Ectodermal cell (in vitro differentiated cells): ENCODE measurements at regions not wholly inside any gene's neighbourhood (a gene's known extent, or its start where the extent isn't known, plus 50 kb on each side); places are given as distances from the start of the nearest gene placed in this dataset.
"Not testable (repeated sequence)": the region's sequence is repeated elsewhere in the genome, so short reads cannot be mapped to it uniquely, and the experiment has no call there.

Experiments used
- H3K27ac ChIP-seq: 2 replicates; pipeline ENCODE4 v1.7.0; 2013; ENCODE audit warnings: mild to moderate bottlenecking, low read depth, low read length; ENCODE audit not compliant: insufficient read depth, poor library complexity, severe bottlenecking
- H3K27me3 ChIP-seq: 2 replicates; pipeline ENCODE4 v1.7.0; 2013; ENCODE audit warnings: mild to moderate bottlenecking, low read length; ENCODE audit not compliant: insufficient read depth, control insufficient read depth, poor library complexity, severe bottlenecking
- H3K36me3 ChIP-seq: one replicate; pipeline ENCODE4 v1.7.0; 2013; ENCODE audit warnings: low read length; ENCODE audit not compliant: control insufficient read depth, insufficient read depth
- H3K4me1 ChIP-seq: one replicate; pipeline ENCODE4 v1.7.0; 2013; ENCODE audit warnings: low read length; ENCODE audit not compliant: control insufficient read depth, insufficient read depth
- H3K4me3 ChIP-seq: 2 replicates; pipeline ENCODE4 v1.7.0; 2013; ENCODE audit warnings: low read depth, low read length, control low read depth; ENCODE audit not compliant: insufficient read depth
- H3K9me3 ChIP-seq: 2 replicates; pipeline ENCODE4 v1.7.0; 2013; ENCODE audit warnings: mild to moderate bottlenecking, low read length, moderate library complexity; ENCODE audit not compliant: control insufficient read depth
- WGBS, 2 experiments: methylation state at CpG; one replicate each; pipeline ENCODE4 v1.1.7; 2013; ENCODE audit warnings: missing lambda C conversion rate in 2 of 2; 5-methylcytosine and 5-hydroxymethylcytosine counted together

DNA sequence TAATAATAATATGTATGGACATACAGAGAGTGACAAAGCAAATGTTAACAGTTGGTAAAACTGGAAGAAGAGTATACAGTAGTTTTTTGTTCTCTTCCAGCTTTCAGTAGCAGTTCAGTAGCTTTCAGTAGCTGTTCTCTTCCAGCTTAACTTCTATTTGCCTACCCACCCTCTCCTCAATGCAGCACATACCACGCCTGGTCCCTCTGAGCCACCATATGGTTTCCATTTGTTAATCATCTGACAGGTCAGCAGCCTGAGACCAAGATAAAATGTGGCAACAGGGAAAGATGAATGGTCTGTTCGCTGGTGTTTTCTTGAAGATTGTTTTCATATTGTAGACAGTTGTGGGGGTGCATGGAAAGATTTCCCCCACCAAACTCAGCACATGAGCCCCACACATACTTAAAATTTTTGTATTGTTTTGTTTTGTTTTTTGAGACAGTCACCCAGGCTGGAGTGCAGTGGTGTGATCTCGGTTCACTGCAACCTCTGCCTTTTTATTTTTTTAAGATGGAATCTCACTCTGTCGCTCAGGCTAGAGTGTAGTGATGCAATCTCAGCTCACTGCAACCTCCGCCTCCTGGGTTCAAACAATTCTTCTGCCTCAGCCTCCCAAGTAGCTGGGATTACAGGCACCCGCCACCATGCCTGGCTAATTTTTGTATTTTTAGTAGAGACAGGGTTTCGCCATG, 56.8 kb downstream of the ATP6V0E2 start:
- 64 to 87% methylated on average over 3 of the region's 7 CpGs for WGBS, 2 experiments
- not testable (repeated sequence) for H3K9me3 ChIP-seq, H3K27ac ChIP-seq, H3K27me3 ChIP-seq, H3K4me3 ChIP-seq, H3K36me3 ChIP-seq, H3K4me1 ChIP-seq

GRCh38 chr7:149933776-149934175, 60.0 kb downstream of the ATP6V0E2 start:
- H3K27me3 ChIP-seq, H3K36me3 ChIP-seq, H3K4me3 ChIP-seq, H3K27ac ChIP-seq, H3K4me1 ChIP-seq, H3K9me3 ChIP-seq: not testable (repeated sequence)
- 93 to 97% methylated on average over 4 of the region's 5 CpGs for WGBS, 2 experiments

- no CpG with 5 or more reads among the region's 4 CpGs for WGBS, 2 experiments
- H3K4me1 ChIP-seq, result not testable (repeated sequence)
These were observed 73.6 kb downstream of the ATP6V0E2 start for GRCh38 chr7:149947346-149947745.

DNA sequence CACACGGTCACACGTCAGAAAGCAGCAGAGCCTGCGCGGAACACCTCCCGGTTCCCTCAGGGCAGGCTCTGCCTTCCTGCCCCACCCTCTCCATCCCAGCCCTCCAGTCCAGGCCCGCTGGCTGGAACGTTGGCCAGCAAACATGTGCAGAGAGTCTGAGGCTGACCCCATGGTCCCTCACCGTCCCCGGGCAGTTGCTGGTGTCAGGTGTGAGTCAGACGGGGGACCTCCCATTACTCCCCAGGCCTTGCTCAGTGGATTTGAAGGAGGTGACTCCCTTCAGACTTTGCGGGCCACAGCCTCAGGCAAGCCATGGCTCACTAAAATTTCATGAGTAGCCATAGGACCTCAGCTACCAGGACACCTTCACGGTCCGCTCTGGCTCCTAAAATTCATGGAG, 74.7 kb downstream of the ATP6V0E2 start:
- H3K27ac ChIP-seq, H3K4me1 ChIP-seq, H3K9me3 ChIP-seq, H3K4me3 ChIP-seq, H3K36me3 ChIP-seq, H3K27me3 ChIP-seq: not testable (repeated sequence)
- WGBS, 2 experiments, result 93 to 94% methylated on average over 6 to 7 of the region's 13 CpGs

More at GRCh38 chr7:149947346-149947745, 73.6 kb downstream of the ATP6V0E2 start:
- H3K36me3 ChIP-seq, H3K27ac ChIP-seq, H3K4me3 ChIP-seq, H3K9me3 ChIP-seq, H3K27me3 ChIP-seq: not testable (repeated sequence)

- WGBS, 2 experiments, result 73% methylated on average over 4 to 5 of the region's 13 CpGs
- H3K36me3 ChIP-seq, H3K9me3 ChIP-seq, H3K4me1 ChIP-seq, H3K27ac ChIP-seq, H3K4me3 ChIP-seq, H3K27me3 ChIP-seq: not testable (repeated sequence)
These were observed 76.3 kb downstream of the ATP6V0E2 start for GRCh38 chr7:149949863-149950577.

DNA sequence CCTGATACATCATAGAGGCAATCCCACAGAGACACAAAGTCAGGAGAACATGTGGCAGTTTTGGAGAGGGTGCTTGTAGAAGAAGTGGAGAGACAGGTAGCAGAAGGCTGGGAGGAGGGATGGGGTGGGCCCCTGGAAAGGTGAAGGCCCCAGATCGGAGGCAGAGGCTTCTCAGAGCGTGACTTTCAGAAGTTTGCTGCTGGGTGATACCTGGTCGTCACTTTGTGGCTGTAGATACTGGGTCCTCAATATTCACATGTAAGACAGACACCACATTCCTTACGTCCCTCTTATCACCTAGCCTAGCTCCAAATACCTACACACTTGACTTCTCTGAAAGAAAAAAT, 76.8 kb downstream of the ATP6V0E2 start:
- WGBS, 2 experiments, result no CpG with 5 or more reads among the region's 4 CpGs
- H3K36me3 ChIP-seq, H3K9me3 ChIP-seq, H3K4me3 ChIP-seq, H3K27me3 ChIP-seq, H3K27ac ChIP-seq, H3K4me1 ChIP-seq: not testable (repeated sequence)

- not testable (repeated sequence) for H3K27me3 ChIP-seq, H3K4me3 ChIP-seq, H3K27ac ChIP-seq, H3K9me3 ChIP-seq, H3K36me3 ChIP-seq, H3K4me1 ChIP-seq
- WGBS, 2 experiments, result 67 to 100% methylated on average over 1 to 2 of the region's 2 CpGs
These were observed 77.8 kb downstream of the ATP6V0E2 start for GRCh38 chr7:149951579-149951978.

GRCh38 chr7:149958880-149959279, 85.1 kb downstream of the ATP6V0E2 start:
- not testable (repeated sequence) for H3K27me3 ChIP-seq, H3K4me3 ChIP-seq, H3K27ac ChIP-seq, H3K36me3 ChIP-seq, H3K9me3 ChIP-seq, H3K4me1 ChIP-seq
- WGBS, 2 experiments, result 60 to 64% methylated on average over 2 of the region's 2 CpGs

DNA sequence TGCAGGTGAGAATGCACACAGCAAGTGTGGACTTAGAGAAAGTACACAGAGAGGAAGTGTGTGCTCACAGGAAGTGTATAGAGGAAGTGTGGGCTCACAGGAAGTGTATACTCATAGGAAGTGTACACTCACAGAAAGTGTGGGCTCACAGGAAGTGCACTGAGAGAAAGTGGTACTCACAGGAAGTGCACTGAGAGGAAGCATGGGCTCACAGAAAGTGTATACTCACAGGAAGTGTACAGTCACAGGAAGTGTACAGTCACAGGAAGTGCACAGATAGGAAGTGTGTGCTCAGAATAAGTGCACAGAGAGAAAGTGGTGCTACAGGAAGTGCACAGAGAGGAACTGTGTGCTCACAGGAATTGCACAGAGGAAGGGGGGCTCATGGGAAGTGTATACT, 87.1 kb downstream of the ATP6V0E2 start:
- not testable (repeated sequence) for H3K27me3 ChIP-seq, H3K27ac ChIP-seq, H3K36me3 ChIP-seq, H3K4me3 ChIP-seq, H3K4me1 ChIP-seq, H3K9me3 ChIP-seq

GRCh38 chr7:149961878-149962277, 88.1 kb downstream of the ATP6V0E2 start:
- 88 to 95% methylated on average over 1 of the region's 2 CpGs for WGBS, 2 experiments
- H3K27me3 ChIP-seq, H3K4me1 ChIP-seq, H3K27ac ChIP-seq, H3K9me3 ChIP-seq, H3K4me3 ChIP-seq, H3K36me3 ChIP-seq: not testable (repeated sequence)
